ENCODE measurements at regions not wholly inside any gene's neighbourhood (a gene's known extent, or its start where the extent isn't known, plus 50 kb on each side); places are given as distances from the start of the nearest gene placed in this dataset.

GRCh38 chr2:194424683-194425209 lies 1232.3 kb upstream of the SLC39A10 start:
- Histone ChIP-seq H3F3A (replicated peaks; ENCODE audit: insufficient read depth) (no peaks in the 10 kb centered on the region), H3K4me3 (ENCODE audit: low read depth in 2 of 2, low read length in 1 of 2) (no peak overlapping the region), H3K9ac (no peak overlapping the region), H3K9me3 (no peaks in the 10 kb centered on the region), H2AFZ (ENCODE audit: low read depth) (no peak overlapping the region), H3K27ac (ENCODE audit: low read depth in 2 of 2, low read length in 1 of 2) (no peak overlapping the region), H3K4me2 (0 out of 2 replicates have a peak overlapping the region, but pooled peaks have one; percentile 17), H3K36me3 (replicated peaks in 1 of 2; ENCODE audit: control insufficient read depth in 1 of 2, insufficient read depth in 2 of 2, low read length in 1 of 2) (no peaks in the 10 kb centered on the region), H3K27me3 (ENCODE audit: insufficient read depth) (no peaks in the 10 kb centered on the region), H3K4me1 (ENCODE audit: control insufficient read depth in 1 of 2, insufficient read depth in 2 of 2, low read depth in 1 of 2, low read length in 1 of 2) (no peaks in the 10 kb centered on the region), H3K79me2 (ENCODE audit: insufficient read depth) (no peaks in the 10 kb centered on the region), H4K20me1 (ENCODE audit: insufficient read depth) (no peaks in the 10 kb centered on the region), H3K9me2 (no peaks in the 10 kb centered on the region)
- WGBS (ENCODE audit: low lambda C conversion rate) = 4% methylated on average over 3 of the region's 3 CpGs
- CTCF ChIA-PET = no interaction called here
- POLR2A ChIA-PET = no interaction called here
- TF ChIP-seq NFIC (IDR thresholded peaks at IDR 0.05; ENCODE audit: borderline replicate concordance) = no peak
- no peak for TF ChIP-seq FOXM1 (IDR thresholded peaks at IDR 0.05; ENCODE audit: low read depth)
- TF ChIP-seq REST (IDR thresholded peaks at IDR 0.05; ENCODE audit: low read depth, low read length) = no peak
- DNase-seq = no peak

GRCh38 chr2:194411221-194411620 lies 1245.8 kb upstream of the SLC39A10 start:
- no peak overlapping the region for H3K9ac ChIP-seq
- no peaks in the 10 kb centered on the region for H3K9me3 ChIP-seq
- no peaks in the 10 kb centered on the region for H3K36me3 ChIP-seq (replicated peaks in 1 of 2; ENCODE audit: control insufficient read depth in 1 of 2, insufficient read depth in 2 of 2, low read length in 1 of 2)
- no peak overlapping the region for H2AFZ ChIP-seq (ENCODE audit: low read depth)
- no peaks in the 10 kb centered on the region for H3K9me2 ChIP-seq
- TF ChIP-seq IRF3 (IDR thresholded peaks at IDR 0.05; ENCODE audit: low read depth, low read length) = no peak
- TF ChIP-seq USF2 (IDR thresholded peaks at IDR 0.05; ENCODE audit: borderline replicate concordance, low read depth, low read length) = no peak
- no peak for TF ChIP-seq SIN3A (IDR thresholded peaks at IDR 0.05; ENCODE audit: borderline replicate concordance, low read depth, low read length)
- no peak for TF ChIP-seq REST (IDR thresholded peaks at IDR 0.05; ENCODE audit: low read depth, low read length)
- TF ChIP-seq USF1 (IDR thresholded peaks at IDR 0.05; ENCODE audit: borderline replicate concordance, low read depth) = no peak
- ChIA-PET CTCF (no interaction called here), POLR2A (no interaction called here)
- H4K20me1 ChIP-seq (ENCODE audit: insufficient read depth) = no peaks in the 10 kb centered on the region
- H3K4me3 ChIP-seq (ENCODE audit: low read depth in 2 of 2, low read length in 1 of 2) = no peak overlapping the region
- no peak for DNase-seq
- H3K79me2 ChIP-seq (ENCODE audit: insufficient read depth) = no peaks in the 10 kb centered on the region
- H3K4me2 ChIP-seq = no peak overlapping the region
- no peaks in the 10 kb centered on the region for H3K4me1 ChIP-seq (ENCODE audit: control insufficient read depth in 1 of 2, insufficient read depth in 2 of 2, low read depth in 1 of 2, low read length in 1 of 2)
- no peak overlapping the region for H3K27ac ChIP-seq (ENCODE audit: low read depth in 2 of 2, low read length in 1 of 2)
- 1% methylated on average over 3 of the region's 3 CpGs for WGBS (ENCODE audit: low lambda C conversion rate)
- H3K27me3 ChIP-seq (ENCODE audit: insufficient read depth) = no peaks in the 10 kb centered on the region
- H3F3A ChIP-seq (replicated peaks; ENCODE audit: insufficient read depth) = no peaks in the 10 kb centered on the region
